Hepatocyte (in vitro differentiated cells): ENCODE measurements at regions not wholly inside any gene's neighbourhood (a gene's known extent, or its start where the extent isn't known, plus 50 kb on each side); places are given as distances from the start of the nearest gene placed in this dataset.

Experiments used
- DNase-seq: peaks from one replicate; pipeline ENCODE4 v3.0.0-alpha.2; 2016; ENCODE audit warnings: low spot score
- H2AFZ ChIP-seq: fragments of 200-600 bp; sonication (generic); 2 replicates; pipeline ENCODE4 v1.6.0; 2016; ENCODE audit warnings: antibody characterized with exemption, mild to moderate bottlenecking
- H3K27ac ChIP-seq: fragments of 200-600 bp; sonication (generic); 2 replicates; pipeline ENCODE4 v1.5.1; 2016; ENCODE audit warnings: mild to moderate bottlenecking
- H3K27me3 ChIP-seq: fragments of 200-600 bp; sonication (generic); 2 replicates; pipeline ENCODE4 v1.6.1; 2016
- H3K36me3 ChIP-seq: fragments of 200-600 bp; sonication (generic); replicated peaks from 2 replicates; pipeline ENCODE4 v1.5.1; 2016; ENCODE audit warnings: low read depth; ENCODE audit not compliant: insufficient read depth
- H3K4me1 ChIP-seq: fragments of 200-600 bp; sonication (generic); 2 replicates; pipeline ENCODE4 v1.5.1; 2016; ENCODE audit warnings: mild to moderate bottlenecking, moderate library complexity; ENCODE audit not compliant: insufficient read depth
- H3K4me2 ChIP-seq: fragments of 200-600 bp; sonication (generic); 2 replicates; pipeline ENCODE4 v1.6.0; 2016
- H3K4me3 ChIP-seq: fragments of 200-600 bp; sonication (generic); 2 replicates; pipeline ENCODE4 v1.5.1; 2016; ENCODE audit warnings: mild to moderate bottlenecking
- H3K79me2 ChIP-seq: fragments of 200-600 bp; sonication (generic); 2 replicates; pipeline ENCODE4 v1.6.0; 2017; ENCODE audit warnings: mild to moderate bottlenecking
- H3K9me2 ChIP-seq: fragments of 200-600 bp; sonication (generic); replicated peaks from 2 replicates; pipeline ENCODE4 v1.6.0; 2017; ENCODE audit warnings: mild to moderate bottlenecking; ENCODE audit not compliant: insufficient read depth
- H3K9me3 ChIP-seq: fragments of 200-600 bp; sonication (generic); 2 replicates; pipeline ENCODE4 v1.5.1; 2016; ENCODE audit warnings: low read depth, mild to moderate bottlenecking
- H4K20me1 ChIP-seq: fragments of 200-600 bp; sonication (generic); 2 replicates; pipeline ENCODE4 v1.6.0; 2016; ENCODE audit warnings: mild to moderate bottlenecking; ENCODE audit not compliant: insufficient read depth, poor library complexity, severe bottlenecking
- EZH2 ChIP-seq: fragments of 200-600 bp; sonication (generic); IDR thresholded peaks from 2 replicates; pipeline ENCODE4 v1.6.1; 2016; ENCODE audit warnings: antibody characterized with exemption, mild to moderate bottlenecking, borderline replicate concordance
- EZH2phosphoT487 ChIP-seq: fragments of 200-600 bp; sonication (generic); IDR thresholded peaks from one replicate; pipeline ENCODE4 v1.6.1; 2018; ENCODE audit warnings: antibody characterized with exemption, mild to moderate bottlenecking, low read depth, moderate library complexity; ENCODE audit not compliant: unreplicated experiment, severe bottlenecking
- WGBS: methylation state at CpG from one replicate; pipeline ENCODE4 v1.1.6; 2016; ENCODE audit warnings: low lambda C conversion rate; ENCODE audit errors: missing lambda C conversion rate; 5-methylcytosine and 5-hydroxymethylcytosine counted together
- TF ChIP-seq, protein P1 (sequence below): fragments of 200-600 bp; sonication (generic); IDR thresholded peaks from 2 replicates; pipeline ENCODE4 v1.5.1; 2016; ENCODE audit warnings: antibody characterized with exemption, mild to moderate bottlenecking; ENCODE audit not compliant: poor library complexity

DNA sequence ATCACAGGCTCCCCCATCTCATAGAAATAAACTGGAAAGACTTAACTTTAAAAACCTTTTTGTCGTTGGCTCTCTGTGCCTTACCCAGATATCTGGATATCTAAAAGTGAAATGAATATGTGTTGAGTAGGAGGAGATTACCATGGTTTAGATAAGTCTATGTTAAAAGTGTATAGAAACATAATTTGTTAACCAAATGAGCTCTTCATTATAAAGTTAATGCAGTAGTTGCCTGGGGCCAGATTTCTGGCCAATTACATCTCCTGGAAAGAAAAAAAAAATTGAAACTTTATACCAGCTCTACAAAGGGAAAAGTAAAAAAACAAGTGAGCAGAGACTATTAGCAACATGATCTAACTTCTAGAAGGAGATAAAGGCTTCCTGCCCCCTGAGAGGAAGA lies 259.6 kb upstream of the UBE2E3 start:
- H4K20me1 ChIP-seq: no peaks in the 10 kb centered on the region
- H3K27me3 ChIP-seq: no peaks in the 10 kb centered on the region
- 48% methylated on average over 1 of the region's 1 CpG for WGBS
- no peaks in the 10 kb centered on the region for H3K4me1 ChIP-seq
- H3K27ac ChIP-seq: no peak overlapping the region
- no peak for DNase-seq
- H3K36me3 ChIP-seq: no peaks in the 10 kb centered on the region
- H3K4me3 ChIP-seq: no peak overlapping the region
- H3K4me2 ChIP-seq: no peak overlapping the region
- TF ChIP-seq EZH2phosphoT487 (no peak), EZH2 (no peak)
- TF ChIP-seq, protein P1, sequence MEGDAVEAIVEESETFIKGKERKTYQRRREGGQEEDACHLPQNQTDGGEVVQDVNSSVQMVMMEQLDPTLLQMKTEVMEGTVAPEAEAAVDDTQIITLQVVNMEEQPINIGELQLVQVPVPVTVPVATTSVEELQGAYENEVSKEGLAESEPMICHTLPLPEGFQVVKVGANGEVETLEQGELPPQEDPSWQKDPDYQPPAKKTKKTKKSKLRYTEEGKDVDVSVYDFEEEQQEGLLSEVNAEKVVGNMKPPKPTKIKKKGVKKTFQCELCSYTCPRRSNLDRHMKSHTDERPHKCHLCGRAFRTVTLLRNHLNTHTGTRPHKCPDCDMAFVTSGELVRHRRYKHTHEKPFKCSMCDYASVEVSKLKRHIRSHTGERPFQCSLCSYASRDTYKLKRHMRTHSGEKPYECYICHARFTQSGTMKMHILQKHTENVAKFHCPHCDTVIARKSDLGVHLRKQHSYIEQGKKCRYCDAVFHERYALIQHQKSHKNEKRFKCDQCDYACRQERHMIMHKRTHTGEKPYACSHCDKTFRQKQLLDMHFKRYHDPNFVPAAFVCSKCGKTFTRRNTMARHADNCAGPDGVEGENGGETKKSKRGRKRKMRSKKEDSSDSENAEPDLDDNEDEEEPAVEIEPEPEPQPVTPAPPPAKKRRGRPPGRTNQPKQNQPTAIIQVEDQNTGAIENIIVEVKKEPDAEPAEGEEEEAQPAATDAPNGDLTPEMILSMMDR: no peak
- no peaks in the 10 kb centered on the region for H3K9me2 ChIP-seq
- no peaks in the 10 kb centered on the region for H3K79me2 ChIP-seq
- H3K9me3 ChIP-seq: no peaks in the 10 kb centered on the region
- no peak overlapping the region for H2AFZ ChIP-seq

DNA sequence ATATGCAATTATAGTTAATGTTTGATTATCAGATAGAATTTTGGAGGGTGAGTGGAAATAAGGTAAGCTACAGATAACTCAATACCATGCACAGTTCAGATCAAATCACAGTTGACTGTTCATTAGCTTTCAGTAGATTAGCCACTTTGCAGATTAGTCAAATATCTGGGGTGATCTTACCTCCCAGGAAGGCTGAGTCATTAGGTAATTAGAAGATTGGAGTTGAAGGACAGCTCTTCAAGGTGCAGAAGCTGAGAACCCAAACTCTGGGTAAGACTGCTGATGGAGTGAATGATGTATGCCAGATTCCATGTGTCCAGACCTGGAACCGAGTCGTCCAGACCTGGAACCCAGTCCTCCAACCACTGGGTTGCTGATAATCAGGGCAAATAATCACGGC lies 262.8 kb upstream of the UBE2E3 start:
- no peak overlapping the region for H3K4me3 ChIP-seq
- DNase-seq: no peak
- H3K4me2 ChIP-seq: no peak overlapping the region
- no peaks in the 10 kb centered on the region for H3K9me3 ChIP-seq
- H3K4me1 ChIP-seq: no peaks in the 10 kb centered on the region
- H2AFZ ChIP-seq: no peak overlapping the region
- no peak overlapping the region for H3K27ac ChIP-seq
- 81% methylated on average over 3 of the region's 3 CpGs for whole genome bisulfite sequencing
- TF ChIP-seq, protein P1: no peak
- TF ChIP-seq EZH2phosphoT487 (no peak), EZH2 (no peak)
- H3K9me2 ChIP-seq: no peaks in the 10 kb centered on the region
- no peaks in the 10 kb centered on the region for H3K27me3 ChIP-seq
- H3K79me2 ChIP-seq: no peaks in the 10 kb centered on the region
- H4K20me1 ChIP-seq: no peaks in the 10 kb centered on the region
- no peaks in the 10 kb centered on the region for H3K36me3 ChIP-seq

DNA sequence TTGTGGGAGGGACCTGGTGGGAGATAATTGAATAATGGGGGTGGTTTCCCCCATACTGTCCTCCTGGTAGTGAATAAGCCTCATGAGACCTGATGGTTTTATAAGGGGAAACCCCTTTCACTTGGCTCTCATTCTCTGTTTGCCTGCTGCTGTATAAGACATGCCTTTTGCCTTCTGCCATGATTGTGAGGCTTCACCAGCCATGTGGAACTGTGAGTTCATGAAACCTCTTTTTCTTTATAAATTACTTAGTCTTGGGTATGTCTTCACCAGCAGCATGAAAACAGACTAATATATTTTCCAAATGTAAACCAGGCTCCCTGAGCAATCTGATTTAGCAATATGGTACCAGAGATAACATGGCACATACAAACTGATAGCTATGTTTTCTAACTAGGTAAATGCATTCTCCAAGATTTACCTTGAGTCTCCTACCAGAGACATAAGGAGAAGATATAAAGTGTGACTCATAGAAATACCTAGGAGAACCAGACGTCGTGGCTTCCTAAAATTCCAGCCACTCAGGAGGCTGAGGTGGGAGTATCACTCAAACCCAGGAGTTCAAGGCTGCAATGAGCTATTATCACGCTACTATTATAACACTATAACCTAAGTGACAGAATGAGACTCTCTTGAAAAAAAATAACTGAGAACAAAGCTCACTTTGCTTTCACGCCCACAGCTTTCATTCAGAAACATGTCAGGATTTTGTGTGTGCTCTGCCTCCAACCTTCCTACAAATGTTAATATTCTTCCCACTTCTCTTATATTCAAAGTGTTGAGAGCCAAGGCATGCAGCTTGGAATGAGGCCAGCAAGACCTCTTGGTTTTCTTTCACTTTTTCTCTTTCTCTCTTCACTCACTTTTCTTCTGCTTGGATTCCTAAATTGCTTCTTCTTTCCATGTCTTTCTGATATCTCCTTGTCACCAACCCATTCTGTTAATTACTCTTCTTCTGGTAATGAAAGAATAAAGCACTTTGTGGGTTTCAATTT lies 263.9 kb upstream of the UBE2E3 start:
- Histone ChIP-seq H4K20me1 (no peaks in the 10 kb centered on the region), H3K27me3 (no peaks in the 10 kb centered on the region), H2AFZ (no peak overlapping the region), H3K4me1 (no peaks in the 10 kb centered on the region), H3K27ac (no peak overlapping the region), H3K36me3 (no peaks in the 10 kb centered on the region), H3K9me3 (no peaks in the 10 kb centered on the region), H3K9me2 (no peaks in the 10 kb centered on the region), H3K4me3 (no peak overlapping the region), H3K79me2 (no peaks in the 10 kb centered on the region), H3K4me2 (no peak overlapping the region)
- TF ChIP-seq, protein P1: no peak
- TF ChIP-seq EZH2phosphoT487 (no peak), EZH2 (no peak)
- DNase-seq: no peak
- 77% methylated on average over 4 of the region's 4 CpGs for WGBS
